ENCODE measurements at regions not wholly inside any gene's neighbourhood (a gene's known extent, or its start where the extent isn't known, plus 50 kb on each side); places are given as distances from the start of the nearest gene placed in this dataset.

- TF ChIP-seq, protein P1, sequence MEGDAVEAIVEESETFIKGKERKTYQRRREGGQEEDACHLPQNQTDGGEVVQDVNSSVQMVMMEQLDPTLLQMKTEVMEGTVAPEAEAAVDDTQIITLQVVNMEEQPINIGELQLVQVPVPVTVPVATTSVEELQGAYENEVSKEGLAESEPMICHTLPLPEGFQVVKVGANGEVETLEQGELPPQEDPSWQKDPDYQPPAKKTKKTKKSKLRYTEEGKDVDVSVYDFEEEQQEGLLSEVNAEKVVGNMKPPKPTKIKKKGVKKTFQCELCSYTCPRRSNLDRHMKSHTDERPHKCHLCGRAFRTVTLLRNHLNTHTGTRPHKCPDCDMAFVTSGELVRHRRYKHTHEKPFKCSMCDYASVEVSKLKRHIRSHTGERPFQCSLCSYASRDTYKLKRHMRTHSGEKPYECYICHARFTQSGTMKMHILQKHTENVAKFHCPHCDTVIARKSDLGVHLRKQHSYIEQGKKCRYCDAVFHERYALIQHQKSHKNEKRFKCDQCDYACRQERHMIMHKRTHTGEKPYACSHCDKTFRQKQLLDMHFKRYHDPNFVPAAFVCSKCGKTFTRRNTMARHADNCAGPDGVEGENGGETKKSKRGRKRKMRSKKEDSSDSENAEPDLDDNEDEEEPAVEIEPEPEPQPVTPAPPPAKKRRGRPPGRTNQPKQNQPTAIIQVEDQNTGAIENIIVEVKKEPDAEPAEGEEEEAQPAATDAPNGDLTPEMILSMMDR (IDR thresholded peaks at IDR 0.05): no peak
- TF ChIP-seq EP300 (IDR thresholded peaks at IDR 0.05) (no peak), POLR2A (IDR thresholded peaks at IDR 0.05) (no peak)
These were observed 128.2 kb downstream of the HS3ST3B1 start for GRCh38 chr17:14429084-14429483.
